ENCODE measurements at regions not wholly inside any gene's neighbourhood (a gene's known extent, or its start where the extent isn't known, plus 50 kb on each side); places are given as distances from the start of the nearest gene placed in this dataset.

DNA sequence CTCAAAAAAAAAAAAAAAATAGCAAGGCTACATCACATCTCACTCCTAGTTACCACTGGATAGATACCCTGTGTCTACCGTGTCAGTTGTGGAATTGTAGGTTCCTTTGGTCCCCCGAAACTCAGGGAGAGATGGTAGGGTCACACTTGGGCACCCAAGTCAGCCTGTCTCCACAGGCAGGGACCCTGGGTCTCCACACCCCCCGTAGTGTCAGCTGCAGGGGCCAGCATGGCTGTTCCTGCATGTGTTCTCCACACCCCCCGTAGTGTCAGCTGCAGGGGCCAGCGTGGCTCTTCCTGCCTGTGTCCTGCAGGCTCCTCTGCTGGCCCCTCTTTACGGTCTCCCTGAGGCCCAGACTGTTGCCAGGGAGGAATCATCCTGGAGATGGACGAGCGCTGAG is 282.1 kb downstream of the BRD1 start:
- WGBS, 2 donors, result 76 to 77% methylated on average over 3 to 7 of the region's 8 CpGs
- Histone ChIP-seq H3K4me1 (no peaks in the 10 kb centered on the region), H3K9me3 (no peaks in the 10 kb centered on the region), H3K27me3 (peaks cover 0 to 13% (median 0%) of the 10 kb centered on the region in 4 donors), H3K36me3 (no peaks in the 10 kb centered on the region), H3K4me3 (no peak overlapping the region), H3K27ac (no peak overlapping the region)
- TF ChIP-seq, protein P1, sequence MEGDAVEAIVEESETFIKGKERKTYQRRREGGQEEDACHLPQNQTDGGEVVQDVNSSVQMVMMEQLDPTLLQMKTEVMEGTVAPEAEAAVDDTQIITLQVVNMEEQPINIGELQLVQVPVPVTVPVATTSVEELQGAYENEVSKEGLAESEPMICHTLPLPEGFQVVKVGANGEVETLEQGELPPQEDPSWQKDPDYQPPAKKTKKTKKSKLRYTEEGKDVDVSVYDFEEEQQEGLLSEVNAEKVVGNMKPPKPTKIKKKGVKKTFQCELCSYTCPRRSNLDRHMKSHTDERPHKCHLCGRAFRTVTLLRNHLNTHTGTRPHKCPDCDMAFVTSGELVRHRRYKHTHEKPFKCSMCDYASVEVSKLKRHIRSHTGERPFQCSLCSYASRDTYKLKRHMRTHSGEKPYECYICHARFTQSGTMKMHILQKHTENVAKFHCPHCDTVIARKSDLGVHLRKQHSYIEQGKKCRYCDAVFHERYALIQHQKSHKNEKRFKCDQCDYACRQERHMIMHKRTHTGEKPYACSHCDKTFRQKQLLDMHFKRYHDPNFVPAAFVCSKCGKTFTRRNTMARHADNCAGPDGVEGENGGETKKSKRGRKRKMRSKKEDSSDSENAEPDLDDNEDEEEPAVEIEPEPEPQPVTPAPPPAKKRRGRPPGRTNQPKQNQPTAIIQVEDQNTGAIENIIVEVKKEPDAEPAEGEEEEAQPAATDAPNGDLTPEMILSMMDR (IDR thresholded peaks at IDR 0.05), result no peak
- intact Hi-C loops (cut with DNase I), result no loop called here
- DNase-seq, result no peak

DNA sequence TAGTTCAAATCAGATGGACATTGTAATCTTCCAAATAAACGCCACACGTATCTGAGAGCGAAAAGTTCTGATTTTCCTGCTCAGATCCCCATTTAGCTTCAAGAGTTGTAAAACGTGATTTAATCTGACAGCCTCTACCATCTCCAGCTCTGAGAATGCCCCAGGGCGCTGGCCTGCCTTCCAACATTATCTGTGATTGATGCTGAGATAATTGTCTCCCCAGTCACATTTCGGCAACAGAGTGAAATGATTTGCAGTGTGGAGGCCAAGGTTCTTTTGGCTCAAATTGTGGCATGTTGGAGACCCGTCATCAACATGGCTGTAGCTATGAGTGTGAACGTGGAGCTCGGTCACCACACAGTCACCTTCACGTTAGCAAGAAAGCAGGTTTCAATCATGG is 283.4 kb downstream of the BRD1 start:
- no peak overlapping the region for H3K4me3 ChIP-seq
- WGBS, 2 donors, result 66 to 70% methylated on average over 9 to 10 of the region's 10 CpGs
- no peak overlapping the region for H3K27ac ChIP-seq
- intact Hi-C loops (cut with DNase I), result no loop called here
- no peak for DNase-seq
- peaks cover 0 to 13% (median 0%) of the 10 kb centered on the region in 4 donors for H3K27me3 ChIP-seq
- no peaks in the 10 kb centered on the region for H3K9me3 ChIP-seq
- TF ChIP-seq, protein P1 (IDR thresholded peaks at IDR 0.05), result no peak
- no peak for TF ChIP-seq POLR2A (IDR thresholded peaks at IDR 0.05)
- H3K4me1 ChIP-seq, result no peaks in the 10 kb centered on the region
- H3K36me3 ChIP-seq, result no peaks in the 10 kb centered on the region

DNA sequence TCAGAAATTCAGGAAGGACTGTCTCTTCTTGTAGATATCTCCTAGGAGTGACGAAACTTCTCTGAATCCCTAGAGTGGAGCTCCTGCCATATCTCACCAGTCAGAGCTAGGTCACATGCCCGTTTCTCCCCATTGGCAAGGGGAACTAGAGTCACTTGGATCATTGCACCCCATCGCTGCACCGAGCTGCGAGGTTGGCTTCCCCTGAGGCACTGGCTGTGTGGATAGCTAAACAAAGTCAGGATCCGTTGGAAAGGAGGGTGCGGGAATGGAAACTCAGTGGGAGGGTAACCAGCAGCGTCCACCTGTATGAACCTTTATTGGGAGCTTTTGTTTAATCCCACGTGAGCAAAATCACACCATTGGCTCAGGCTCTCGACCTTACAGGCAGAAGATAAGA is 283.8 kb downstream of the BRD1 start:
- 76 to 86% methylated on average over 7 to 9 of the region's 10 CpGs for WGBS, 2 donors
- intact Hi-C loops (cut with DNase I), result no loop called here
- Histone ChIP-seq H3K4me1 (no peaks in the 10 kb centered on the region), H3K4me3 (no peak overlapping the region), H3K27me3 (peaks cover 0 to 9% (median 0%) of the 10 kb centered on the region in 4 donors), H3K9me3 (no peaks in the 10 kb centered on the region), H3K27ac (no peak overlapping the region), H3K36me3 (no peaks in the 10 kb centered on the region)
- no peak for DNase-seq
- TF ChIP-seq, protein P1 (IDR thresholded peaks at IDR 0.05), result no peak
- TF ChIP-seq POLR2A (IDR thresholded peaks at IDR 0.05), result no peak

DNA sequence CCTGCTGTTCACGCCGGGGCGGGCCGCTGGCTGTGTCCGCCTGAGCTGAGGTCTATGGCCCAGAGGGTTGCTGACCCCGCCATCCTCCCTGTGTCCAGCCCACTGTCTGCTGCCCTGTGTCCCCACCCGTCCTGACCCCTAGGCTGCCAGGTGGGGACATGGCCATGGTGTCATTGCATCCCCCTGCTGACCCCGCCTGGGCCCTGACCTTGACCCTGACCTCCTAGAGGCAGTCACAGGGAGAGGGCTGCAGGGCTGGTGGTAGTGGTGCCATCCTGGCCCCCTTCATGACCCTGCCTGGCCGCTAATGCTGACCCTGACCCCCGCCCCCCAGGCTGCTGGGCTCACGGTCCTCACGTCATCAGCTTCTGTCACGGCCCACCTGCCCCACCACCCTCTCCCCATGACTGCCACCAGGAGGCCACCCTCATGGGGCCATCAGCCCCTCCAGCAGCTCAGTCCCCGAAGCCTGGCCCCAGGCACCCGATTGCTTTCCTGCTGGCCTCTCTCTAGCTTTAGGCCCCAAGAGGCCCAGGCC is 285.9 kb downstream of the BRD1 start:
- TF ChIP-seq, protein P1 (IDR thresholded peaks at IDR 0.05), result no peak
- TF ChIP-seq POLR2A (IDR thresholded peaks at IDR 0.05), result no peak
- Histone ChIP-seq H3K27me3 (peaks cover 0 to under 1% (median 0%) of the 10 kb centered on the region in 4 donors), H3K36me3 (no peaks in the 10 kb centered on the region), H3K27ac (no peak overlapping the region), H3K4me1 (no peaks in the 10 kb centered on the region), H3K4me3 (no peak overlapping the region), H3K9me3 (no peaks in the 10 kb centered on the region)
- intact Hi-C loops (cut with DNase I), result no loop called here
- 86 to 100% methylated on average over 3 of the region's 15 CpGs for WGBS, 2 donors
- no peak for DNase-seq

DNA sequence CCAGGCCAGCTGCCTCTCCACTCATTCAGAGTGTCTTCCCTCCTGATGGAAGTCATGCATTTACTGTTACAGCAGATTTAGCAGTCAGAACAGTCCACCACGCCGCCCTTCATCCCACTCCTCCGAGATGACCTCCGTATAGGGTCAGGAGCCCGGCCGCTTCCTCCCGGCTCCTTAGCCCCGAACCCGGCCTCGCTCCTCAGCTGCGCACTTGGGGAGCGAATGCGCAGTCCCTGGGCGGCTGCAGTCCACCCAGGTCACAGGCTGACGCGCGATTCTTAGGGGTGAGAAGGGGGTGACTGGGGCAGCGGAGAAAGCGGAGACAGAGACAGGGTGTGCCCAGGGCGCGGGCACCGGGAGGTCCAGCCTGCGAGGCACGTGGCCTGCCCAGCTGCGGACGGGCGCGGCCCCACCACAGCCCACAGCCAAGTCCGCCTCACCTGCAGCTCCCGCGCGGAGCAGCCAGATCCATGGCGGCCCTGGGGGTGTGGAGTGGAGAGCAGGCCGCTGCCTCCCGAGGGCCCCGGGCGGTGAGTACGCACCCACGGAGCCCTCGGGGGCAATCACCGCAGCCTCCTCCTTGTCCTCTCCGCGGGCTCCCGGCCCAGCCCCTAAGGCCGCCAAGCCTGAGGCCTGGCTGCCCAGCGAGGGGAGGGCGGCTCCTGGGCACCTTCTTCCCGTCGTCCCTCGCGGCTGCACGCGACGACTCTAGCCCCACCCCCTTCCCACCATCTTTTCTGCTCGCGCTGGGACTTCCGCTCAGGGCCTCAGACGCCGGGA is 286.6 kb downstream of the BRD1 start:
- no peaks in the 10 kb centered on the region for H3K4me1 ChIP-seq
- TF ChIP-seq, protein P1 (IDR thresholded peaks at IDR 0.05), result no peak
- no peak for TF ChIP-seq POLR2A (IDR thresholded peaks at IDR 0.05)
- DNase-seq, result no peak
- peaks cover 0 to 6% (median 0%) of the 10 kb centered on the region in 4 donors for H3K27me3 ChIP-seq
- no peak overlapping the region for H3K27ac ChIP-seq
- H3K9me3 ChIP-seq, result no peaks in the 10 kb centered on the region
- 87 to 97% methylated on average over 21 to 36 of the region's 59 CpGs for WGBS, 2 donors
- H3K36me3 ChIP-seq, result no peaks in the 10 kb centered on the region
- intact Hi-C loops (cut with DNase I), result no loop called here
- no peak overlapping the region for H3K4me3 ChIP-seq

All from esophagus squamous epithelium (tissue), 5 donors.